ENCODE measurements at regions not wholly inside any gene's neighbourhood (a gene's known extent, or its start where the extent isn't known, plus 50 kb on each side); places are given as distances from the start of the nearest gene placed in this dataset.

DNA sequence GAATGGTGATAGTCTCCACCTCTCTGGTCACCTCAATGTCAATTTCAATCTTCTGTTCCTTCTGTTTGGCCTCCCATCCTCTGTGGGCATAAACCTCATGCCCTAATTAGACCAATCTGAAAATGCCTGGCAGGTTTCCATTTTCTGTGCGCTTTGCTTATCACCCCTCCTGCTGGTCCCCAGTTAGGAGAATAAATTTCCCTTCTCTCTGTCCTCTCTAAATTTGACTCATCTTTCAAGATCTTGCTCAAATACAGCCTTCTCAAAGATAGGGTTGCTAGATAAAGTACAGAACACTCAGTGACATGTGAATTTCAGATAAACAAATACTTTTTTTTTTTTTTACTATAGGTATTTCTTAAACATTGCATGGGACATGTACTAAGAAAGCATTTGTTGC is 69.4 kb upstream of the CD180 start:
- H3K27ac ChIP-seq (ENCODE audit: low read depth, low read length), result no peak overlapping the region
- peaks cover 46% of the 10 kb centered on the region for H3K4me1 ChIP-seq (ENCODE audit: control insufficient read depth, insufficient read depth, low read length, unreplicated experiment)
- no peaks in the 10 kb centered on the region for H3K79me2 ChIP-seq (ENCODE audit: control insufficient read depth, insufficient read depth, low read length, unreplicated experiment)
- H2AFZ ChIP-seq (ENCODE audit: low read length, unreplicated experiment), result no peak overlapping the region
- no peak overlapping the region for H3K4me3 ChIP-seq (ENCODE audit: low read depth, low read length)
- H3K27me3 ChIP-seq (ENCODE audit: insufficient read depth, low read length), result no peaks in the 10 kb centered on the region
- H3K36me3 ChIP-seq (ENCODE audit: insufficient read depth, low read length), result no peaks in the 10 kb centered on the region

- H3K27ac ChIP-seq (ENCODE audit: low read depth, low read length), result no peak overlapping the region
- no peak overlapping the region for H3K4me3 ChIP-seq (ENCODE audit: low read depth, low read length)
- no peak overlapping the region for H2AFZ ChIP-seq (ENCODE audit: low read length, unreplicated experiment)
- H3K4me1 ChIP-seq (ENCODE audit: control insufficient read depth, insufficient read depth, low read length, unreplicated experiment), result peaks cover 28% of the 10 kb centered on the region
- no peaks in the 10 kb centered on the region for H3K79me2 ChIP-seq (ENCODE audit: control insufficient read depth, insufficient read depth, low read length, unreplicated experiment)
- H3K27me3 ChIP-seq (ENCODE audit: insufficient read depth, low read length), result no peaks in the 10 kb centered on the region
- H3K36me3 ChIP-seq (ENCODE audit: insufficient read depth, low read length), result no peaks in the 10 kb centered on the region
These were observed 67.2 kb upstream of the CD180 start for GRCh38 chr5:67263656-67264408.

- Histone ChIP-seq H3K4me3 (ENCODE audit: low read depth, low read length) (no peak overlapping the region), H2AFZ (ENCODE audit: low read length, unreplicated experiment) (no peak overlapping the region), H3K36me3 (ENCODE audit: insufficient read depth, low read length) (no peaks in the 10 kb centered on the region), H3K27ac (ENCODE audit: low read depth, low read length) (no peak overlapping the region), H3K4me1 (ENCODE audit: control insufficient read depth, insufficient read depth, low read length, unreplicated experiment) (peaks cover 29% of the 10 kb centered on the region), H3K79me2 (ENCODE audit: control insufficient read depth, insufficient read depth, low read length, unreplicated experiment) (no peaks in the 10 kb centered on the region), H3K27me3 (ENCODE audit: insufficient read depth, low read length) (no peaks in the 10 kb centered on the region)
These were observed 66.4 kb upstream of the CD180 start for GRCh38 chr5:67262956-67263355.

- H3K4me1 ChIP-seq (ENCODE audit: control insufficient read depth, insufficient read depth, low read length, unreplicated experiment), result peaks cover 29% of the 10 kb centered on the region
These were observed 65.6 kb upstream of the CD180 start for GRCh38 chr5:67262206-67262605.

GRCh38 chr5:67259548-67260215 is 63.1 kb upstream of the CD180 start:
- no peaks in the 10 kb centered on the region for H3K27me3 ChIP-seq (ENCODE audit: insufficient read depth, low read length)
- no peaks in the 10 kb centered on the region for H3K79me2 ChIP-seq (ENCODE audit: control insufficient read depth, insufficient read depth, low read length, unreplicated experiment)

More at GRCh38 chr5:67262206-67262605, 65.6 kb upstream of the CD180 start:
- H3K4me3 ChIP-seq (ENCODE audit: low read depth, low read length), result no peak overlapping the region
- H2AFZ ChIP-seq (ENCODE audit: low read length, unreplicated experiment), result no peak overlapping the region
- H3K27ac ChIP-seq (ENCODE audit: low read depth, low read length), result no peak overlapping the region
- no peaks in the 10 kb centered on the region for H3K27me3 ChIP-seq (ENCODE audit: insufficient read depth, low read length)
- no peaks in the 10 kb centered on the region for H3K36me3 ChIP-seq (ENCODE audit: insufficient read depth, low read length)
- H3K79me2 ChIP-seq (ENCODE audit: control insufficient read depth, insufficient read depth, low read length, unreplicated experiment), result no peaks in the 10 kb centered on the region

DNA sequence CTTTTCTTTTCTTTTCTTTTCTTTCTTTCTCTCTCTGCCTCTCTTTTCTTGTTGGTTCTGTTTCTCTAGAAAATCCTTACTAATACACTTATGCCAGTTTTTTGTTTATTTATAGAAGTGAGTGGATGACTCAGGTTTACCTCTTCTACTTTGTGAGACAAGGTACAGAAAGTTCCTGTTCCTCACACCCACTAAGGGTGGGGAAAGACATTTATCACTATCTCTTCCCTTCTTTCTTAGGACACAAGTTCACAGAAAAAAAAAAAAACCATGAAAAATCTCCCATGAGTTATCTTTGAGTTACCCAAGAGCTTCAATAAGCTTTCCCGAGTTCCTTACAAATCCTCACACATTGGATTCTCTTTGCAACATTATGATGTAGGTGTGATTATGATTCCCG is 60.9 kb upstream of the CD180 start:
- Histone ChIP-seq H2AFZ (ENCODE audit: low read length, unreplicated experiment) (peak overlapping the region; percentile 18), H3K4me3 (ENCODE audit: low read depth, low read length) (no peak overlapping the region), H3K27ac (ENCODE audit: low read depth, low read length) (peak overlapping the region; percentile 54), H3K4me1 (ENCODE audit: control insufficient read depth, insufficient read depth, low read length, unreplicated experiment) (peaks cover 33% of the 10 kb centered on the region), H3K36me3 (ENCODE audit: insufficient read depth, low read length) (no peaks in the 10 kb centered on the region), H3K27me3 (ENCODE audit: insufficient read depth, low read length) (no peaks in the 10 kb centered on the region), H3K79me2 (ENCODE audit: control insufficient read depth, insufficient read depth, low read length, unreplicated experiment) (no peaks in the 10 kb centered on the region)

More at GRCh38 chr5:67259548-67260215, 63.1 kb upstream of the CD180 start:
- no peaks in the 10 kb centered on the region for H3K36me3 ChIP-seq (ENCODE audit: insufficient read depth, low read length)
- no peak overlapping the region for H2AFZ ChIP-seq (ENCODE audit: low read length, unreplicated experiment)
- no peak overlapping the region for H3K27ac ChIP-seq (ENCODE audit: low read depth, low read length)
- H3K4me3 ChIP-seq (ENCODE audit: low read depth, low read length), result no peak overlapping the region
- peaks cover 27% of the 10 kb centered on the region for H3K4me1 ChIP-seq (ENCODE audit: control insufficient read depth, insufficient read depth, low read length, unreplicated experiment)

- Histone ChIP-seq H3K79me2 (ENCODE audit: control insufficient read depth, insufficient read depth, low read length, unreplicated experiment) (no peaks in the 10 kb centered on the region), H3K4me3 (ENCODE audit: low read depth, low read length) (no peak overlapping the region), H2AFZ (ENCODE audit: low read length, unreplicated experiment) (peak overlapping the region; percentile 18), H3K27ac (ENCODE audit: low read depth, low read length) (peak overlapping the region; percentile 54), H3K27me3 (ENCODE audit: insufficient read depth, low read length) (no peaks in the 10 kb centered on the region), H3K4me1 (ENCODE audit: control insufficient read depth, insufficient read depth, low read length, unreplicated experiment) (peaks cover 31% of the 10 kb centered on the region), H3K36me3 (ENCODE audit: insufficient read depth, low read length) (0 out of 2 replicates have a peak, but pooled peaks cover 4% of the 10 kb centered on the region)
These were observed 60.5 kb upstream of the CD180 start for GRCh38 chr5:67257077-67257476.

DNA sequence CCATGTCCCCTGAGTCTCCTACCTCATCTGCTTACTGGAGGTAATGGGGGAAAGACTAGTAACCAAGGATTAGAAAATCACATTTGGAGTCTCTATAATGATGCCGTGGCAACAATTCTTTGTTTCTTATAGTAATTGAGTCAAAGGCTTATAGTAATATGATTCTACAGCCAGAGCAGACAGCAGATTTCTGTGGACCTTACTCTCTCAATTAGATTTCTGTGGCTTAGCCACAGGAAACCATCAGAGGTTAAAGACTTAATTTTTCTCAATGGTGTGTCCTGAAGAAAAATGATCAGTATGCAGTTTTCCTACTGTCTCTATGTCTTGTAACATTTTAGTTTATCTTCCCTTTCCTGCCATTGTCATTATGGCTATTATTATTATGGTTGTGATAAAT is 59.3 kb upstream of the CD180 start:
- Histone ChIP-seq H3K79me2 (ENCODE audit: control insufficient read depth, insufficient read depth, low read length, unreplicated experiment) (no peaks in the 10 kb centered on the region), H3K4me3 (ENCODE audit: low read depth, low read length) (no peak overlapping the region)

DNA sequence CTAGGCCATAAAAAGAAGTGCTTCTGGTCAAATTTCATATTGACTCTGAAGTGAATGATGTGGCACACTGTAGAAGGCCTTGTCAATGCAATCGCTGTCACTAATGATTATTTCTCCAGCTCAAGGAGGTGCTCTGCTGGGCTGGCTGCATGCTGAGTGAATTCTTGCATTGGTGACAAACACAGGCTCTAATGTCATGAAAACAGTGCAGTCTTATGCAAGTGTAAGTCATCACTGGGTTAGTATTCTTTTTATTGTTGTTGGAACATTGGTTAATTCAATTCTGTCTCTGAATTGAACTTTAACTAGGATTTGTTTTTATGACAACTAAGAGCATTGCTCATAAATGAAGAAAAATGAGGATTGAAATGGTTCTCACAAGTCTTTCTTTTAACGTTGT is 57.3 kb upstream of the CD180 start:
- Histone ChIP-seq H3K27me3 (ENCODE audit: insufficient read depth, low read length) (no peaks in the 10 kb centered on the region), H3K79me2 (ENCODE audit: control insufficient read depth, insufficient read depth, low read length, unreplicated experiment) (no peaks in the 10 kb centered on the region), H2AFZ (ENCODE audit: low read length, unreplicated experiment) (peak overlapping the region; percentile 50), H3K4me1 (ENCODE audit: control insufficient read depth, insufficient read depth, low read length, unreplicated experiment) (peaks cover 37% of the 10 kb centered on the region), H3K4me3 (ENCODE audit: low read depth, low read length) (no peak overlapping the region), H3K36me3 (ENCODE audit: insufficient read depth, low read length) (0 out of 2 replicates have a peak, but pooled peaks cover 4% of the 10 kb centered on the region), H3K27ac (ENCODE audit: low read depth, low read length) (peak overlapping the region; percentile 52)

More for the DNA sequence above, 59.3 kb upstream of the CD180 start:
- H3K27me3 ChIP-seq (ENCODE audit: insufficient read depth, low read length), result no peaks in the 10 kb centered on the region
- no peak overlapping the region for H3K27ac ChIP-seq (ENCODE audit: low read depth, low read length)
- peak overlapping the region; percentile 38 for H2AFZ ChIP-seq (ENCODE audit: low read length, unreplicated experiment)
- 0 out of 2 replicates have a peak, but pooled peaks cover 4% of the 10 kb centered on the region for H3K36me3 ChIP-seq (ENCODE audit: insufficient read depth, low read length)
- peaks cover 31% of the 10 kb centered on the region for H3K4me1 ChIP-seq (ENCODE audit: control insufficient read depth, insufficient read depth, low read length, unreplicated experiment)

DNA sequence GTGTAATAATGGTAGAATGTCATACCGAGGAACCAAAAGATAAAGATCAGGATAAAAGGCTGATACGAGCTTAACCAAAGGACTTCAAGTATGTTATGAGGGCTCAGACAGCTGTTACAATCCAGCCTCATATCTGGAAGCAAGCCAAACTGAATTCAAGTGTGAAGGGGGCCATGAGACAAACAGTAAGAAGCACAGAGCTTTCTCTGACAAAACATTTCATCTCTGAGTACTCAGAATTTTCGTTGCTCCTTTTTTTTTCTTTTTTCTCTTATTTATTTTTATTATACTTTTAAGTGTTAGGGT is 52.9 kb upstream of the CD180 start:
- H3K79me2 ChIP-seq (ENCODE audit: control insufficient read depth, insufficient read depth, low read length, unreplicated experiment), result no peaks in the 10 kb centered on the region
- no peak overlapping the region for H3K4me3 ChIP-seq (ENCODE audit: low read depth, low read length)
- H3K27ac ChIP-seq (ENCODE audit: low read depth, low read length), result peak overlapping the region; percentile 50; the same call in 1 of the 2 replicates
- H3K36me3 ChIP-seq (ENCODE audit: insufficient read depth, low read length), result 0 out of 2 replicates have a peak, but pooled peaks cover 4% of the 10 kb centered on the region
- H3K4me1 ChIP-seq (ENCODE audit: control insufficient read depth, insufficient read depth, low read length, unreplicated experiment), result peaks cover 45% of the 10 kb centered on the region
- no peaks in the 10 kb centered on the region for H3K27me3 ChIP-seq (ENCODE audit: insufficient read depth, low read length)
- H2AFZ ChIP-seq (ENCODE audit: low read length, unreplicated experiment), result no peak overlapping the region
